HG03571 (cell line): ENCODE measurements at regions not wholly inside any gene's neighbourhood (a gene's known extent, or its start where the extent isn't known, plus 50 kb on each side); places are given as distances from the start of the nearest gene placed in this dataset.

Source experiments
- ATAC-seq: cut with Tn5 transposase; IDR thresholded peaks from one replicate; pipeline ENCODE4 v1.9.1; 2021; ENCODE audit not compliant: unreplicated experiment

DNA sequence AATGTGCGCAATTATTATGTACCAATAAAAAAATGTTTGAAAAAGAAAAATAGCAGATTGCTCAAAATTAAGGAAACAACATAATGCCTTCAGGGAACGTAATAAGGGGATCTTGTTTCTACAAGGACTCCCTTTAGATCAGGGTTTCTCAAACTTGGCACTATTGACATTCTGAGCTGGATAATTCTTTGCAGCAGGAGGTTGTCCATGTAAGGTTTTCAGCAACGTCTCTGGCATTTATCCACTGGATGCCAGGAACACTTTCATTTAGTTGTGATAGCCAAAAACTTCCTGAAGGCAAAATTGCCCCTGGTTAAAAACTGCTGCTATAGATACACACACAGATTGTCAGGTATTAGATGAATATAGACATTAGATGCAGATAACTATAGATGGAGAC, 666.7 kb upstream of the ADAMTS5 start:
- ATAC-seq = no peak

DNA sequence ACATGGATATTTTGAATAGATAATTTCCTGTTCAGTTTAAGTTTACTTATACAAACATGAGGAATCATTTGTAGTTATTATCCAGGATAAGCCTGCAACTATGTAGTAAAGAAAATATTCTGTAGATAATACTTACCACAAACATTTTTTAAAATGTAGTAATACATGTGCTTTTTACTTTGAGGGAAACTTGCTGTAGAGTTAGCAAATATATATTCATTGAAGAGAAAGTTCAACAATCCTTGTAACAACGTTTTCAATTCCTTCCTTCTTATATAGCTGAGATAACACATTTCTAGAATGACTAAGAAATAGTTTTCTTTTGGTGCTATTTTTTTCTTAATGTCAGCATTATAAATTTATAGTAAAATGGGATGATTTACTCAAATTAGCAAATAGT, 664.6 kb upstream of the ADAMTS5 start:
- ATAC-seq = no peak

DNA sequence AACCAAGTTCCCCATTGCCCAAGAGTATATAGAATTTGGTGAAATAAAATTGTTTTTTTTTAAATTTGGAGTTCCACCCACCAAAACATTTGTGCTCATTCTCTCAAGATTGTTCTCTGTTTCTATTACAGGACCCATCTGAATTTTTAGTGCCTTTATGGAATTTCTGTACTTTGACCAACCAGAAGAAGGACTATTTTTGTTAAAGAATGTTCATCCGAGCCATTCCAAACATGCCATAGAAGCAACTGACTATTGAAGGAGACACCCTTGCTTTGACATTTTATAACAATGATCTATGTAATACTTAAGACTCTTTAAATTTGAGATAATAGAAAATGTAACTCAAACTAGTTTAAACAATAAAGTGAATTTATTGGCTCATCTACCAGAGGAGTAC, 655.7 kb upstream of the ADAMTS5 start:
- no peak for ATAC-seq

DNA sequence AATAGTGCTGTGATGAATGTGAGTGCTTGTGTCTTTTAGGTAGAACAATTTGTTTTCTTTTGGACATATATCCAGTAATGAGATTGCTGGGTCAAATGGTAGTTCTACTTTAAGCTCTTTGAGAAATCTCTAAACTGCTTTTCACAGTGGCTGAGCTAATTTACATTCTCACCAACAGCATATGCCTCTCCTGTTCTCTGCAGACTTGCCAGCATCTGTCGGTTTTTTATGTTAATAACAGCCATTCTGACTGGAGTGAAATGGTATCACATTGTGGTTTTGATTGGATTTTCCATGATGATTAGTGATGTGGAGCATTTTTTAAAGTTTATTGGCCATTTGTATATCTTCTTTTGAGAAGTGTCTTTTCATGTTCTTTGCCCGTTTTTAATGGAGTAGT, 647.3 kb upstream of the ADAMTS5 start:
- ATAC-seq = no peak

DNA sequence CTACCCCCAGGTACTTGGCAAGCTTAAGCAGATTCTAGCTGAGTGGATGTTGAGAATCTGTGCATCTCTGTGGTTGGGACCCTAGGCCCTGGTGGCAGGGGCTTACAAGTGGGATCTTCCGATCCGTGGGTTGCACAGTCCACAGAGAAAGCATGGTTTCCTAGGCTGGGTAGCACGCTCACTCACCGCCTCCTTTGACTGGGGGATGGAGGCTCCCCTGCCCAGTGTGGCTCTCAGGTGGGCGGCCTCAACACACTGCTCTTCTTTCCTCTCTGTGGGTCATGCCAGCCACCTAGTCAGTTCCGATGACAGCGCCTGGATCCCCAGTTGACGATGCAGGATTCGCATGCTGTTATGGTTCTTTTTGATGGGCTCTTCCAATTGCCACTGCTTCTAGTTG, 639.5 kb upstream of the ADAMTS5 start:
- no peak for ATAC-seq

DNA sequence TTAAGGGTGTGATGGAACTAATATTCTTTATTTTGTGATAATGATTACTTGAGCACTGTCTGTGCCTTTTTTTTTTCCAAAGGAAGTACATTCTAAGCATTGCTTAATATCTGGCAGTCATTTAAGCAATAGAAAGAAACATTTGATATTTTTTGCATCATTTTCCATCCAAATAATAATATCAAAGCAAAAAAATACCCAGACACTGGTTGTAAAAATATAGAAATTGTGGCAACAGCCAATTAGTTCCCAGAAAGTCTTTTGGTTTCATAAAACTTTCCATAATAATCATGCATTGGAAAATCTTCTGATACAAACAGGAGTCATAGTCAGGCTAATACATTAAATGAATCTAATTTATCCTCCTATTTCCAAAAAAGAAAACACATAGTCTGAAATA, 629.3 kb upstream of the ADAMTS5 start:
- no peak for ATAC-seq

DNA sequence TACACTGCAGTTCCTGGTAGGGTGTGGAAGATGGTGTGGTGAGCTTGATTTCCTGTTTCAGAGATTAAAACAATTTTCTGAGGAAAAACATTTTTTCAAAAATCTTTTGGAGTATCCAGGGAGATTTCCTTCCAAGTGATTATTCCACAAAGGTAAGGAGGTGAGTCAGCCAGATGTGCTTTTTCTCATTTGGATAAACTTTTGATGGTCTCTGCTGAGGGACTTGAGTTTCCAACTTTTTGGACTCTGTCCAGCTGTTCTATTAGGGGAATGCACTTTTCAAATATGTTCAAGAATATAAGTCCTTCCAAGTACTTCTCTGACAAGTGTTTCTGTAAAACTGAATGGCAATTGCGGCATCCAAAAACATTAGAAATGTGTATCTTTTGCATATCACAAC, 628.8 kb upstream of the ADAMTS5 start:
- no peak for ATAC-seq

DNA sequence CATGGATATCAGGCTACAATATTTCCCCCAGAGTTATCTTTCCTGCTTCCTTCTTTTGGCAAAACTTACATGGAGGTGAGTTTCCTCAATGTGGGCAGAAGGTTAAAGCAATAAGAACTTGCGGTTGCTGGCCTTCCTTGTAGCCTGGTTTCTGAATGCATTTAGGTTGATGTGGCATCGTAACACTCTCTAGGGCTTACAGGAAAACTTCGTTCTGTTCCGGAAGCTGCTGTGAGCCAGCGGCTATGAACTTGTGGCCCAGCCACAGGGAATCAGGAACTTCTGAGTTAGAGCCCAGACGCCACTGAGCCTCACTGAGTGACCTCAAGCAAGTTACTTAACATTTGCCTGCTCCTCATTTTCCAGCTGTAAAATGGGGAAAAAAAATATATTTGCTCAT, 623.4 kb upstream of the ADAMTS5 start:
- no peak for ATAC-seq

DNA sequence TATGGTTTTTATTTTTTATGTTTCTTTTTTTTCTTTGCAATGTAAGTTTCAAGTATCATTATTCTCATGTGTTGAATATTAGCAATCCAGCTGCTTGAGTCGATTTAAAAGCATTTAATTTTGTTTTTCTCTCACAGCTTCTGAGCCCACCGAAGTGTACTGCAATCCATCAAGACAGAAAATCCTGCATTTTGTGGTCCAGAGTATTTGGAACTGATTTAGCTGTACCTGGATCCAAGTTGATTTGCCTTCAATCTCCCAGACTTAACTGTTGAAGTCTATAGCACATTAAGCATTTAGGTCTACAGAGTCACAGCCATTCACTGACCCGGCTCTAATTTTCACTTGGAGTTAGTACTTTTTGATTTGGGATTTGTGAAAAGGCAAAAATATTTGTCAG, 622.9 kb upstream of the ADAMTS5 start:
- no peak for ATAC-seq

DNA sequence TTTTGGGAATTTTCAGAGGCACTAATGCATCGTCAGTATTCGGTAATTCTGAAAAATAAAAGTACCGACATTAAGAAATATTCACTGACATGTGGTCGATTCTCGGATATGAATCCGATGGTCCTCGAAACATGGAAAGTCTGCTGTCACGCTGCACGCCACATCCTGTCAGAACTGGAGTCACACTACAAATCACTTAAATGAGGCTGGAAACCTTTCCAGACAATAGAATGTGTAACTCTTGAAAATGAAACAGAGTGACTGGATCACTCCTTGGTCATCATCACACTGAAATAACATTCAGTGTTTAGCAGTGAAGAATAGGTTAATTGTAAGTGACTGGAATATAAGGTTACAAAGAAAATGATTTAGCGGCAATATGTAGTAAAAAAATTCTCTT, 620.1 kb upstream of the ADAMTS5 start:
- no peak for ATAC-seq

DNA sequence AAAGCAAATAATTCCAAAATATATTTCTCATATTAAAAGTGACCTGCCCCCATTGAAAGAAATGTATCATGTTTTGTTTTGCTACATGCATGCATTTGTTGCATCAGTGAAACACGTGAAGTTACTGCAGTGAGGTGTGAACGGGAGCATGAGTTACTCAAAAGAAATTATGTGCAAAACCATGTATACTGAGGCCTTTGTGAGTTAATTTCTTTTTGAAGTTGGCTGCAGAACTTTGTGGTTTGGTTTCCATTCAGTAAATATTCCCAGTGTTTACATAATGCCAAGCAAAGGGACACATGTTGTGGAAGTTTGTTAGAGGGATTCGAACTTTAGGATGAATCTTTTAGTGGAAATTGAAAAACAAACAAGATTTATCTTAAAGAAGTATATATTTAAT, 619.4 kb upstream of the ADAMTS5 start:
- ATAC-seq = no peak

DNA sequence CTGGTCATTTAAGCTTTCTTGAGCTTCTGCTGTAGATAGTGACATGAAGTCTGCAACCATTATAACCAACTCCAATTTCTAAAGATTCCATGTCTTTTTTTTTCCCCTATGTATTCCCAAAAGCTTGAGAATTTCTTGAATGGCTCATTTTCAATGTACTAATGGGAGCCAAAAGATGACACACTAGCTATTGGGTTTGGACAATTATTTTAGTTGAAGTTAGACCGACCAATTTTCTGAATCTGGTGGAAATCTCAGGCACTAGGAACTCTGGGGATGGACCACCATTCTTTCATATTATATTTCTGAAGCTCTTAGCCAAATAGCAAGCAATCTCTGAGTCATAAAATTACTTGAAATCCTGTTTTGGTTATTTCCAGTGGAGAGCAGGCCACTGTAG, 617.4 kb upstream of the ADAMTS5 start:
- no peak for ATAC-seq

DNA sequence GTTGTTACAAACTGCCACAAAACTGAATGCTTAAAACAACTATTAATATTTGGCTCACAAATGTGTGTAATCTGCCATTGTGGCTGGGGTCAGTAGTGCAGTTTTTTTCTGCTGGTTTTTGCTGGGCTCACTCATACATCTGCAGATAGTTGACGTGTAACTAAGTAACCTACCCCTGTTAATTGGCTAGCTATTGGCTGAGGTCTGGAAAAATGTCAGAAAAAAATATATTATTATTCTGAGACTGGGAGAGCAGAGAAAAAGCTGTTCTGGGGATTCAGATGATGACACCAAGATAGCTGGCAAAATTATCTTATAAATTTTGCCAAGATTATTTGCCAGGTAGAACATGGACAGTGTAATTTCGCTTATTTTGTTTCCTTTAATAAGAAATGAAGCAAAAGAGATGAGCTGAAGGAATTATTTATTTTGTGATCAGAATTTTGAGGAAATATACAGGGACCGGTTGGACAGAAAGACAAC, 616.1 kb upstream of the ADAMTS5 start:
- ATAC-seq = no peak

DNA sequence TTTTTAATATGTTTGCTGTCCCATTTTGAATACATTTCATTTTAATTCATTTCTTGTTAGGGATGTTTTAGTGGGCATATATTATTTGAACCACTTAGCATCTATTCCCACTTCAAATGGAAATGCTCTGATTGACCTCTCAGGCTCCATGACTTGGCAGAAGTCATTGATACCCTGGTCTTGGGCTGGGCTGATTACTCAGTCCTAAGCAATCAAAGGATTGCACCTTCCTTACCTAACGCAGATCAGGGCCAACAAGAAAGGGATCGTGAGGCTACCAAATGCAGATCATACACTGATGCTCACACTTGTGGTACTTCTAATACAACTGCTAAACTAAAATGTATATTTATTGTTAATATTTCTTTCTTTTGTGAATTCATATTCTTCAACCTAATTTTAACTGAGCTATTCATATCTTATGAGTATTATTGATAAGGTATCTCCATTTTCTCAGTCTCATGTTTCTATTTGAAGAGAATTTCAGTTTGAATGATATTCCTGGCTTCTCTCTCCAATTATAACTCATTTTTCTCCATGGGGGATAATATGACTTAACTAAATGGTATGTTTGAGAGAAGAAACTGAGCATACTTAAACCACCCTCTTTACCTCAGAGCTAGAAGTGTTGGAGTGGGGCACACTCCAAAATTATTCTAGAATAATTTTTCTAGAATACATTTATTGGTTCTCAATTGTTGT, 615.5 kb upstream of the ADAMTS5 start:
- ATAC-seq = no peak

DNA sequence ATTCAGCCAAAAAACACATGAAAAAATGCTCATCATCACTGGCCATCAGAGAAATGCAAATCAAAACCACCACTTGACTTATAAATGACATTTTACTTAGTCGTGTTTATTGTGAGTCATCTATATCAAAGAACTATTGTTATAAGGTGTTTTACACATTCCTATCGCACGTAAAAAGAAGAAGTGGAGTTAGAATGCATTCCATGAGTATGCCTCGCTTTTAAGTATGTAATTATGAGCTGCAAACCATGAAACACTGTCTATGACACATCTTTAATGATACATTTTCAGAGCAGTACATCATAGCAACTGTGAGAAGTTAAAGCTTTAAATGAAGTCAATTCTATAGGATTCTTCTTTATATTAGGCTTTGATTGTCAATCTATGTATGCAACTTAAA, 614.3 kb upstream of the ADAMTS5 start:
- ATAC-seq = no peak

DNA sequence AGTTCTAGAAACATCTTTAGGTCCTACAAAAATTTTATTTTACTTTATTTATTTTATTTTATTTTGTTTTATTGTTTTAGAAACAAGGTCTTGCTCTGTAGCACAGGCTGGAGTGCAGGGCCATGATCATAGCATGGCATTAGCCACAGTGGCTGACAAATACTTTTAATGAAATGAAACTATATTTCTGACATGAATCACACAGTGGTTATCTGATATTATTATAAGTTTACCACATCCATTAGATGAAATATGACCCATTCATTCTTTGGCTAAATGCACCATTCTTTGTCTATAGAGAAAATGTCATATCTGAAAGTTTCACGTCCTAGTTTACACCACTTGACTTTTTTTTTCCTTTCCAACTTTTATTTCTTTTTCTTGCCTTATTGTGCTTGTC, 613.4 kb upstream of the ADAMTS5 start:
- no peak for ATAC-seq

DNA sequence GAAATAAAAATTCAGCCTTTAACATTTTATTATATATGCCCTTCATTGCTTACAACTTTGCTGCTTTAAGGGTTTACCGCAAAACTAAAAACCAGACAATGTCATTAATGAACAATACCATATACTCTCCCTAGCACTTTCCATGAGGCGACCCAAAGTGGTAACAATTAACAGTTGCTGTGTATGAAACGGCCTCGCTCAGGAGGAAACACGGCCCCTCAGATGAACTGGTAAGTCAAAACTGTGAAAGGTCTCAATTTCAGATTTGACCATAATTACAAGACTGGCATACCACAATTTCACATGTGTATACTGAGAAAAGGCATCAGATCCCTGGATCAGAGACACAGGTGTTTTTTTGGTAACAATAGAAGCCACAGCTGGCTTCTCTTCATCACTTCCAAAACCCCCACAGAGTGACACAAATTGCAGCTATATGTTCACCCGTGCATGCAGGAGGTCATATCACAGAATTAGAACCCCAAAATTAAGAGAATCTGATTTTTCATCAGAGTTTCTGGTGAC, 611.9 kb upstream of the ADAMTS5 start:
- no peak for ATAC-seq

DNA sequence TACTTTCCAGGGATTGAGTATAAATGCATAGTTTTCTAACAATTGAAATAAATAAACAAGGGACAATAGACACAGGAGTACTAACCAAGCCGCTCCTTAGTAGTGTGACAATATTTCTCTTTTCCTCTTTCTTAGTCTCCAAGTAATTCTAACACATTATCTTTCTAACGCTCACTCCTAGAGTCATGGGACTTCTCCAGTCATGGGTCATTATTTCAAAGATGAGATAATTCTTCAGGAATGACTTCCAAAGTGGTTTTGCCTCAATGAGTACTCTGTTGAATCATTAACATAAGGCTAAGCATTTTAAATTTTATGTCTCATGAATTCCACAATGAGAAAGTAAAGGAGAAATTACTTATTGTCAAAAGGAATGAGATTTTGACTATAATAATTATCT, 605.8 kb upstream of the ADAMTS5 start:
- no peak for ATAC-seq

DNA sequence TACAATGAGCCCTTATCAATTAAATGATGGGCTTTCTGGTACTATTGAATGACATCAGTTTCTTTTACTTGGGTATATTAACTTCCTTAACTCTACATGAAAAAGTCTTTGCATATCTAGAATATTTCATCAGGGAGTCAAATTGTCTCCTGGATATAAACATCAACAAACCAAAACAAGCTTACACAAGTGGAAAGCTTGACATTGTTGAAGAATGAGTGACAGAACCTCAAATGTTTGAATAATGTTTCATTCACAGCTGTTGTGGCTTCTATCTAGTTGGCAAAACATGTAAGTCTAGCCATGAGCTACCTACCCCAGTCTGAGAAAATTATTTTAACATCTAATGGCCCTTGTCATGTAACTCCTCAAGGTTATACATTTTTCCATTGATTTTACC, 604.8 kb upstream of the ADAMTS5 start:
- ATAC-seq = no peak

DNA sequence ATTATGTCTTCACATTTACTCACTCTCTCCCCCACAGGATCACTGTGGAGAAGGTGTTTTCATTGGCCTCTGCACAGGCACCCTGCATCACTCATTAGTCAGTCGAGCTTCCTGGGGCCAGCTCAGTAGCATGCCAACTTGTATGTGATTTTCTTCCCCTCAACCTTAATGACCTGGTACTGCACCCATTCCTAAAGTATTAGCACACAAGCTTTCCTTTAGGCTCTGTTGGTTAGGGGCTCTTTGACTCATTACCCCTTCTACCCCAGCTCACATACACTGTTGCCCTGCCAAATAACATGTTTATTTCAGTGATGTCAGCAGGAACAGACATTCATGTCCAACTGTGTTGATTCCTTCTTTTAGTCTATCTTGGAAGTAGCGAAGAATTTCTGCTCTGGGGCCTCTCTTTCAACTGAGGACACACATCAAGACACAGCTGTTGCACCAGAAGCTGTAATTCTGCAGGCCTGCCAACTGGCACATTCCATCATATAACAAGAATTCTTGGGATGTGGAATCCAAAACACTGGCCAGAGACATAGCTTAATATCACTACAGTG, 603.5 kb upstream of the ADAMTS5 start:
- no peak for ATAC-seq

DNA sequence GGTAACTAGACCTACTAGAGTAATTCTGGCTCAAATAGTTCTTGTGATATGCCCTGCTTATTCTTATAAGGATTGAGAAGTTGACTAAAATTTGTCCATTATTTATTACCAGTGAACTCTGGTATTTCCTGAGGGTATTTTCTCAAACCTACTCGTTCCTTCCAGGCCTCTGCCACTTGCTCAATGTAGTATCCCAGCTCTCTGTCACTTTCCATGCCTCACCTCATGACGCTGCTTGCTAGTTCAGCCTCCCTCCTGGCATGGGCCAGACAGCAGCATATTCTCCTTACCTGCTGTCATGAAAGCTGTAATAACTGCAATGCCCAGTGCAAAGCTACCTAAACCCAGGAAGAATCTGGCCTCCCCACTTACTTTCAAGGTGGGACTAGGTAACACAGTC, 602.9 kb upstream of the ADAMTS5 start:
- no peak for ATAC-seq

DNA sequence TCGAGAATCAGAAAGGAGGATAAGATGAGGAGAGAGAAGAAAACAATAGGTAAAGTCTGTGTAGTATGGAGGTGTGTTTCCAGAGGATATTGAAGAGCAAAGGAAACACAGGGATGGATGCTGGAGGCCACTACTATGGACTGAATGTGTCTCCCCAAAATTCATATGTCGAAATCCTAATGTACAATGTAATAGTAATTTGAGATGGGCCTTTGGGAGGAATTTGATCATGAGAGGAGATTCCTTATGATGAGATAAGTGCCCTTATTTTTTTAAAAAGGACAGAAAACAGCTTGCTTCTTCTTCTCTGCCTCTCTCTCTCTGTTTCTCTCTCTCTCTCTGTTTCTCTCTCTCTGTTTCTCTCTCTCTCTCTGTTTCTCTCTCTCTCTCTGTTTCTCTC, 602.2 kb upstream of the ADAMTS5 start:
- ATAC-seq = no peak

DNA sequence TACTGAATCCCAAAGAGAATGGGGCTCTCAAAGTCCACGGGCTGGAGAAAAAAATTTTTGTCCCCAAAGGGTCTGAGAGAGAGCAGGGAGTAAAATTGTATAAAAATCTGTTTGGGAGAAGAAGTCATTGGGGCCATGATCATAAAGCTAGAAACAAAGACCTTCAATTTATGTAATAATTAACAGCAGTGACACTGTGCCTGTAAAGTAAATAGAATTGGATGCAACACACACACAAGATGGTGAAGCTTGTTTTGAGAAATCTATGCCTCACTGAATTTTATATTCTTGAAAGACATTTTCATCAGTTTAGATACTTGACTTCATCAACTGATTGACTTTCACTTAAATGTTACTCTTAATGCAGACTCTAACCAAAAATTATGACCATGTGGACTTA, 600.5 kb upstream of the ADAMTS5 start:
- ATAC-seq = no peak
